Right lobe of liver (tissue), 4 donors: ENCODE measurements at regions not wholly inside any gene's neighbourhood (a gene's known extent, or its start where the extent isn't known, plus 50 kb on each side); places are given as distances from the start of the nearest gene placed in this dataset.

Source experiments
- POLR2A ChIP-seq: fragments of 450-650 bp; IDR thresholded peaks from one replicate; pipeline ENCODE4 v1.6.1; 2017; ENCODE audit warnings: antibody characterized with exemption, mild to moderate bottlenecking
- TF ChIP-seq, protein P1 (sequence below), 4 donors: fragments of 200-600 bp in 3 of 4; fragments of 450-650 bp in 1 of 4; IDR thresholded peaks; one replicate each; pipeline versions ENCODE4 v1.5.1 to v1.8.0; 2016 to 2022; ENCODE audit warnings: antibody characterized with exemption in 4 of 4, mild to moderate bottlenecking in 2 of 4
- donor health status: DM: no; HTN: no; CAD: no.
- donor health status: DM: no; HTN: no; CAD: no.
- donor health status: DM: no; HTN: yes; CAD: no.

DNA sequence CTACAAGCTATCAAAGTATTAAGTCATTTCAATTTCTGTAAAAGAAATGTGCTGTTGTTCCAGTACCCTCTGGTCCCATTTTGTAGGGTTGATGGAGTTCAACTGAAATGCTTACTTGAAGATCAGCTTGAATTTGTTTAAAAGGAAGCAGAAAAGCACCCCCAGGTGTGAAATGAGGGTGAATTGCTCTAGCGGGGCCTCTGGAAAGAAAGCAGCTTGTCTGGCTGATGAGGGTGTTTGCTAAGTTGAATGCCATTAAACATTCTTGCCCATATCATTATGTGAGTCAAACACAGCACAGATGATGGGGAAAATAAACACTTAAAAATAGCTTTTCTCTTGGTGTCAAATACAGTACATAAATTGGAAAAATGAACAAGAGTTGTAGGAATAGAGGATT lies 280.3 kb downstream of the RAB38 start:
- TF ChIP-seq, protein P1, sequence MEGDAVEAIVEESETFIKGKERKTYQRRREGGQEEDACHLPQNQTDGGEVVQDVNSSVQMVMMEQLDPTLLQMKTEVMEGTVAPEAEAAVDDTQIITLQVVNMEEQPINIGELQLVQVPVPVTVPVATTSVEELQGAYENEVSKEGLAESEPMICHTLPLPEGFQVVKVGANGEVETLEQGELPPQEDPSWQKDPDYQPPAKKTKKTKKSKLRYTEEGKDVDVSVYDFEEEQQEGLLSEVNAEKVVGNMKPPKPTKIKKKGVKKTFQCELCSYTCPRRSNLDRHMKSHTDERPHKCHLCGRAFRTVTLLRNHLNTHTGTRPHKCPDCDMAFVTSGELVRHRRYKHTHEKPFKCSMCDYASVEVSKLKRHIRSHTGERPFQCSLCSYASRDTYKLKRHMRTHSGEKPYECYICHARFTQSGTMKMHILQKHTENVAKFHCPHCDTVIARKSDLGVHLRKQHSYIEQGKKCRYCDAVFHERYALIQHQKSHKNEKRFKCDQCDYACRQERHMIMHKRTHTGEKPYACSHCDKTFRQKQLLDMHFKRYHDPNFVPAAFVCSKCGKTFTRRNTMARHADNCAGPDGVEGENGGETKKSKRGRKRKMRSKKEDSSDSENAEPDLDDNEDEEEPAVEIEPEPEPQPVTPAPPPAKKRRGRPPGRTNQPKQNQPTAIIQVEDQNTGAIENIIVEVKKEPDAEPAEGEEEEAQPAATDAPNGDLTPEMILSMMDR (IDR thresholded peaks at IDR 0.05), result no peak
- TF ChIP-seq POLR2A, result no peak
